RCC 7860 (cell line): ENCODE measurements at regions not wholly inside any gene's neighbourhood (a gene's known extent, or its start where the extent isn't known, plus 50 kb on each side); places are given as distances from the start of the nearest gene placed in this dataset.

Source experiments
- DNase-seq: peaks from one replicate; pipeline ENCODE4 v3.0.0-alpha.2; 2015; ENCODE audit warnings: low spot score
- FAIRE-seq: peaks from 2 replicates; lab custom pipeline; 2012; peaks lifted over from hg19 to GRCh38; lab: Jason Lieb, UNC

DNA sequence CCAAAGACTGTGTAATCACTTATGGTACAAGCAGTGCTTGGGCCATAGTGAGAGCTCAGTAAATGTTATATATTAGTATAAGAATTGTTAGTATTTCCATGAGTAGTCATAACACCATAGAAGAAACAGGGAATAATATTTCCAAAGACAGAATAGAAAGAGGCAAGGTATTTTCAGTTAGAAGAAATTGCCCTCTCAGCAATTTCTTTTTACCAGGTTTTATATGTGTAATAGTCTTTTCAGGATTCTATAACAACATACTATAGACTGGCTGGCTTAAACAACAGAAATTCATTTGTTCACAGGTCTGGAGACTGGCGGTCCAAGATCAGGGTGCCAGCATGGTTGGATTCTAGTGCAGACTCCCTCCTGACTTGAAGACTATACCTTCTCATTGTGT is 485.7 kb downstream of the FOXO1 start:
- DNase-seq (no peak), FAIRE-seq (no peak)

DNA sequence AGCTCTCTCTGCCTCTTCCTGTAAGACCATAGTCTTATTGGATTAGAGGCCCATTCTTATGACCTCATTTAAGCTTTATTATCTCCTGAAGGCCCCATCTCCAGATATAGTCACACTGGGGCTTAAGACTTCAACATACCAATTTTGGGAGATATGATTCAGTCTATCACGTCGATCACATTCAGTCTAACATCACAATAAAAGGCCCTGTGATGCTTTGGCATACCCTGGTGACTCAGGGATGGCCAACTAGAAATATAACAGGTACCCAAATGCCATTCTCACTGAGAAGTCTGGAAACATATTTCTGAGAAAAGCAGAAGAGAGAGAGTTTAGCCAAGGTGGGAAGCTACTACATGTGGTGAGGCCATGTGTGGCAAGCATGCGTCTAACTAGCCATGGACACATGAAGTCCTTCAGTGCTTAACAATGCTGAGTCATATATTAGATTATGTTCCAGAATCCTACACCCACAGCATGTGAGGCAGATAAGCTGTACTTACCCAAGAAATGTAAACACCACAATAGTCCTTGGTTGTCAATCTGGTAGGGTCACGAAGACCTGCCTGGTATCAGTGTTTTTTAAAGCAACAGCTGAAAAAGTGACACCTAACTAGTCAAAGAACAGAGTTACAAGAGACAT is 485.1 kb downstream of the FOXO1 start:
- FAIRE-seq, result no peak
- peak; percentile 12 for DNase-seq

DNA sequence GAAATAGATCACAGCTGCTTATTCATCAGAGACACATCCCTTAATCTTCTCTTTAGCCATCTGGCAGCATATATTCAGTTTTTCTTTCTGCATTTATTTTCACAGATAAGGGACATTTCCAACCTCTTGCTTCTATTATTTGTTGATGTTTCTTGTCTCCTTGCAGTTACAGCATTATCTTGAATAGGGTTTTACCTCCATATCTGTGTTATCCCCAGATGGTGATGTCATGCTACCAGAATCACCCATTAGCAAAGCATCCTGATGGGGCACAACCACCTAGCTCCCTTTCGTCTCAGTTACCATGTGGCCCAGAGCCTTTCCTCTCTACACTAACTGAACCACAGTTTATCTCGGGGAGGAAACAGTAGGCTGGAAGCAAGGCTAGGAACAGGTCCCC is 483.9 kb downstream of the FOXO1 start:
- DNase-seq, result no peak
- no peak for FAIRE-seq

DNA sequence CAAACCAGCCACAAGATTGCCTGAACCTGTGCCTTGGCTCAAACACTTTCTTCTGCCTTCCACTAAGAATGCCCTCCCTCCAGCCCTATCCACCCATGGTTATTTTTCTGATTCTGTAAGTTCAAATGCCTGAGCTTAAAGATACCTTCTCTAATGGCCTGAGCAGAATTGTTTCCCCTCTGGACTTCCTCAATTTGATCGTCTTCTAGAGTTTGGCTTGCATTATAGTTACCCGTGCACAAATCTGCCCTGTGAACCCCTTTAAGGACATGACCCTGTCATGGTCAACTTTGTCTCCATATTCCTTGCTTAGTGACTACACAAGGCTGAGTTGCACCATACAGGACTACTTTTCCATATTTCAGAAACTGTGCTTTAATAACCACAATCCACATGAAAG is 481.0 kb downstream of the FOXO1 start:
- DNase-seq (no peak), FAIRE-seq (no peak)

DNA sequence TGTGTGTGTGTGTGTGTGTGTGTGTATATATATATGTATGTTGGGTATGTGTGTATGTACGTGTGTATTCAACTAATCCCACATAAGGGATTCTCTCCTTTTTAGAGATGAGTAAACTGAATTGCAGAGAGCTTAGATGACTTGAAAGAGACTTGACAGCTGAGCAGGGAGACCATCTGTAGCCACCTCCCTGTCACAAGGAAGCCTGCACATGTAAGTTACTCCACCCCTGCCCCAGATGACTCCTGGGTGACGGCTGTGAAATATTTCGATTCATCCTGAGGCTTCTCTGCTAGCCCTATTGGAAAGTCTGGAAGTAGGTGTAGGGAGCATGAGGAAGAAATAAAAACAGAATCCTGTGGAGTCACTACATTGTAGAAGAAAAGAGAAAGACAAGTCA is 480.4 kb downstream of the FOXO1 start:
- no peak for FAIRE-seq
- DNase-seq, result no peak

DNA sequence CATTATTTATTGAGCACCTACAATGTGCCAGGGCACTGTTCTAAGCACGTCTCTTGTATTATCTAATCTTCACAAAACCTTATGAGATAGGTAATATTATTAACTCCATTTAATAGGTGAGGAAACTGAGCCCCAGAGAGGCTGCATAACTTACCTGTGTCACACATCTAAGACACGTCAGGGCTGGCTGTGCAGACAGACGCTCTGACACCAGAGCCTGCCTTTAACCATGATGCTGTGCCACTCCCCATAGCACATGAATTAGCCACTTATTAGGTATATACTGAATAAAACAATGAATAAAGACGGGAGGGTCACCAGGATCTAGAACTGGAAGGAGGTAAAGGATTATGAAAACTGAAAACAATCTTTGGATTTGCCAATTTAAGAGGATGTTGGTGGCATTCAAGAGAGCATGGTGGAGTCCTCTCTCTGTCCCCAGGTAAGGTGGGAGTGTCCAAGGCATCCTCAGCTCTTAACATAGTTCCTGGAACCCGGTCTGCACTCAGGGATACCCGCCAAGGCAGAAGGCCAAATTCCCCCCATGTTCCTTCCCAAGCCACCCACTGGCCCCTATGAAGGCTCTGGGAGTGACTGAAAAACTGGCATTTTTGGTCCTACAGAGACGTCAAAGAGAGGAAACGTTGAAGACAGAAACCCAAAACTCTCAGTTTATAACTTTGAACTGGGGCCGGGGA is 479.7 kb downstream of the FOXO1 start:
- no peak for DNase-seq
- no peak for FAIRE-seq

DNA sequence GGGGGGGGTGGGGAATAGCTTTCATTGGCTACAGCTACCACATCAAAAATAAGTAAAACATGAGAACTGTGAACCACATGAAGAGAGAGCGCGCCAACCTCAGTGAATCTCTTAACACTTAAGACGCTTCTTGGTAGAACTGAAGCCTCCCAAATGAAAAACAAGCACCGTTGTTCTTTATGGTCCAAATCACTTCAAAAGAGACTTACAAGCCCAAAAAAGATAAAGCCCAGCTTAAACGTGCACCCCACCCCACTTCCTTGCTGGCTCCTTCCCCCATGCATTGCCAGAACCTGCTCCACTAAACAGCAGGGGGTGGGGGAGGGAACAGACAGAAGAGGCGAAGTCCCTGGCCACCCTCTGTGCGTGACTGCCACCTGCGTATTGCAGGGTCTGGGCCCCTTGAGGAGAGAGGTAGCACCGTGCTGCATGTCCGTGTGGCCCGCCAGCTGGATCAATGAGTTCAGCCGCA is 479.1 kb downstream of the FOXO1 start:
- DNase-seq (no peak), FAIRE-seq (no peak)

DNA sequence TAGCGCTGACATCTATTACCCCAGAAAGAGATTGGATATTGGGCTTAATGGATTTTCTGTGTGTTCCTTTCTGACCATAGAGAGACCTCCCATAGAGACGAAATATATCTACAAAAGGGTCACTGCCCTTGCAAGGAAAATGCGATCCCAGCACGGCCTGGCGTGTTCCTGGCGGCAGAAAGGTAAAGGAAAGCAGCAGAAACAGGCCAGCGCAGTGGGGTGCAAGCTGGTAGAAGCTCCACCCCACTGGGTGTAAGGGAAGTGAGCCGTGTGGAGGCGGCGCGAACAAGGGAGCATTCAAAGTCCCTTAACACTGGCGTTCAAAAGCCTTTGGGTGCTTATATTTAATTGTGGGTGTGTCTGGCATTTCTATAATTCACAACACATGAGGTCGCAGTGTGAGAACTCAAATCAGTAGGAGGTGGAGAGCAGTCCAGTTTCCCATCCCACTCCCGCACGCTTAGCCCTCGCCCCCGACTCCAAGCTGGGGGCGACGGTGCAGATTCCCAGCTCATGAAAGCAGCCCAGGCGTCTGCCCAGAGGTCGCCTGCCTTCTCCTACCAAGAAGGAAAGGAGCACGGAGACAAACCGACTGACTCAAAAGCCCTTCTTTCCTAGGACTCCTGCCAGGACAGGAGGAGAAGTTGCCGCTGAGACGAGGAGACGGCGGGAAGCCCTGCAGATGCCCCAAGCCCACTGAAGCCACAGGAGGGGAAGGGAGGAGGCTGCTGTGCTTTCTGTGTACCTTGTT is 478.4 kb downstream of the FOXO1 start:
- FAIRE-seq (no peak), DNase-seq (no peak)

DNA sequence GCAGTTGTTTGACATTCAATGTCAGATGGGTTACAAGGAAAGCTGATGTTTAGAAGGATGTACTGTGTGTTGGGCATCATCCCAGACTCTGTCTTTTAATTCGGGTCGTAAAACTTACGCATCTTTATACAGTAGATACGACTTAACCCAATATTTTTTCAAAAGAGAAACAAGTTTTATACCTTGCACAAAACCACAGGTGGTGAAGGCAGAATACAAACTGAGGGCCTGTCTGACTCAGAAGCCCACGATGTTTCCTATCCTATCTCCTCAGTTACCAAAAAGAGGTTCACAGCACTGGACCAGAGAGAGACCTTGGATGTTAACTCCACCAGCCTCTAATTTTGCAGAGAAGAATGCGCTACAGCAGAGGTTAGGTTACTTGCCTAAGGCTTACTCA is 477.0 kb downstream of the FOXO1 start:
- DNase-seq, result no peak
- no peak for FAIRE-seq

DNA sequence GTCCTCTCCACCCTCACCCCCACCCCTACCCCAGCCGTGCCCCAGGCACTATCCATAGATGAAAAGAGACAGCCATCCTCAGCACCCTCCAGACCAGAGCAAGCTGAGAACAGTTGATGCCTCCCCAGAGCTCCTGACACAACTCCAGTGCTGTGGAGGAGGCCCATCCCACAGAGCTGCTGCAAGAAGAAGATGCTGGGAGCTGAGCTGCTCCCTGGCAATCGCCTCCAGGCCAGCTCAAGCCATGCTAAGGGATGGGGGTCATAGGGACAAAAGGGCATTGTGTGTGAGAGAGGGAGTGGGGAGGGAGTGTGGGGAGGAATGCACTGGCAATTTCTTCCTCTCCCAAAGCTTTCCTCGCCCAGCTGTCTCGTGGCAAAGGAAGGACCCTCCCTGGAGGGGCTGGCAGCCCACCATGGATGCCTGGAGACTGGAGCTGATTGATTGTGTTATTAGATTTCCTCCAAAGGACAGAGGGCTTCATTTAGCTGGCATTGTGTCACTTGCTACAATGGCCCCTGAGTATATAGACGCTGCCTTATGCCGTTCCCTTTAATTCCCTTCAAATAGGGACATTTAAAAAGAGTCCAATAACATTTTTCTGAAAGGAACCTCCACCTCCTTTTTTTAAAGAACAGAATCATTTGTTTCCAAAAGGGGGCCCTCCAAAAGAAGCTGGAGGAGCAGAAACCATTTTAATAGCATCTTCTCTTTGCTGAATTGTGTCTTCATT is 476.4 kb downstream of the FOXO1 start:
- no peak for FAIRE-seq
- DNase-seq, result no peak

DNA sequence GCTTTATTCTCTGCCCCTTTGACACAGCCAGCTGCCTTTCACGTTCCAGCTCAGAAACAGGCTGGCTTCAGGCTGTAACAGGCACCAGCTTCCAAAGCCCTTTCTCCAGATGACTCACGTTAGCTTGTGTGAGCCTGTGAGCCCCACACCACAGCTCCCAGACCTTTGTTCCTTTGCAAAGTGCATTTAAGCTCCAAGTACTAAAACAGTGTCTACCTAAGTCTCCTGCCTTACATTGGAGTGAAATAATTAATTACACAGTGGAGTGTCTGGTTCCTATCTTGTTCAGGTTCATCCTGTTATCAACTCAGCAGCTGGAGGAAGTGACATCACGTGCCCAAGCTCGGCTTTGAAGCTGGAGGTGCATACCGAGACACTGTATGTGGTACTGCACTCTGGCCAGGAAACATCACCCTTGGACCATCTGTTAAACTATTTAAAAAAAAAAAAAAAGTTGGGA is 475.8 kb downstream of the FOXO1 start:
- DNase-seq, result peak; percentile 53
- no peak for FAIRE-seq

DNA sequence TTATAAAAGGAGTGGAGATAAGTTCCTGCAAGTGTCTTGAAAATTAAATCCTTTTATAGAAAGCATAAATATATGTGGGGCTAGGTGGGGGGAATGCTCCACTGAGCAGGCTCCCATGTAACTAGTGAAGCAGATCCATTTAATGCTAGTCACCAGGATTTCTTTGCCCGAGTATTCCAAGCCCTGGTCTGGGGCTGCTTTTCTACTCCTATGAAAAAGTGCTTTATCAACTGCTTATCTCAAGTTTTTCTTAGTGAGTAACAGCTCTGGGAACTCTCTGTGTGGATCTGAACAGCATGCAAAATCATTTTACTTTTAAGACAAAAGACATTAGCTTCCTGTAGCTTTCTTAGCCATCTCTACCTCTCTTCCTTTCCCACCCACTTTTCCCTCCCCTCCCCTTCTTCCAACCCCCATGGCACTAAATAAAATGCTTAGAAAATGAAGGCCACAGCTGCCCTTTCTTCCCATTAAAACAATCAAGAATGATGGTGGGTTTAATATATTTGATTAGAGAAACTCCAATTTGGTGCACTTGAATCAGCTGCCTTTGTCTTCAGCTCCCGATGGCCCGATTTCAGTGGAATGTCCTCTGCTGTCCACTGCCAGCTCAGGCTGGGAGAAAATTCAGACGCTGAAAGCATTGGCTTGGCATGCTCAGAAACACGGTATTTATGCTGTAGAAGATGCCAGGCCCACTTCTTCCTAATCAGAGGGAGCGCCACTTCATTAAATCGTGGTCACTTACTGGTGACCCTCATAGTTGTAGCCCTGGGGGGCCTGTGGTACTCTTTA is 475.1 kb downstream of the FOXO1 start:
- peak; percentile 61 for DNase-seq
- FAIRE-seq, result peak; percentile 79

DNA sequence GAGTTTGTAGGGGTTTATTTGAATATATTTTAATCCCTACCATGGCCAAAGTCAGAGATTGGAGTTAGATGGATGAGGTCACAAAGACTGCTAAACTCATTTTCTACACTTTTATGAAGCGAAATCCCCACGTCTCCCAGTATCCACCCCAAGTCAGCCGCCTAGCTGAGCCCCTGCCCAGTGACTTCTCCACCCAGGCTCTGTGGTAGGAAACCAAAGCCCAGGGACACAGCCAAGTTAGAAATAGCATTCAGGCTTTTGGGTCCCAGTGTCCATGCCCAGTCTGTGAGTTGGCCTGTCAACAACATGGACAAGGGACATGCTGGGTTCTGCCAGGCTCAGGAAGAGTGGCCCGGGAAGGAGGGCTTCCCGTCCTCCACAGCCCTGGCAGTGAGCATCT is 474.0 kb downstream of the FOXO1 start:
- DNase-seq (no peak), FAIRE-seq (no peak)

DNA sequence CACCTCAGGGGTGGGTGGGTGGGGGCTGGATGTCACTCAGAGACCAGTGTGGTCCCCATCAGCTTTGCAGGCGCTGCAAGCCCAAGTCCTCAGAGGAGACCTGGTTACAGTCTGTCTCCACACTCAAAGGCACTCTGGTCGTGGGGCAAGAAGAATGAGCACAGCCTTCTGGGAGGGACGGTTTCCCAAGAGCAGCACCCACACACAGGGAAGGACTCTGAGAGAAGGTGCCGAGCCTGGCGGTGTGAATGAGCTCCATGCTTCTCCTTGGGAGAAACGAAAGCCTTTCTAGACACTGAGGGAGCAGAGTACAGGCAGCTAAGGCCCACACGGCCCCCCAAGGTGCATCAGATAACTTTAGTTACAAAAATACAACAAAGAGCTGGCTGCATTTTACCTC is 473.6 kb downstream of the FOXO1 start:
- FAIRE-seq (no peak), DNase-seq (no peak)

DNA sequence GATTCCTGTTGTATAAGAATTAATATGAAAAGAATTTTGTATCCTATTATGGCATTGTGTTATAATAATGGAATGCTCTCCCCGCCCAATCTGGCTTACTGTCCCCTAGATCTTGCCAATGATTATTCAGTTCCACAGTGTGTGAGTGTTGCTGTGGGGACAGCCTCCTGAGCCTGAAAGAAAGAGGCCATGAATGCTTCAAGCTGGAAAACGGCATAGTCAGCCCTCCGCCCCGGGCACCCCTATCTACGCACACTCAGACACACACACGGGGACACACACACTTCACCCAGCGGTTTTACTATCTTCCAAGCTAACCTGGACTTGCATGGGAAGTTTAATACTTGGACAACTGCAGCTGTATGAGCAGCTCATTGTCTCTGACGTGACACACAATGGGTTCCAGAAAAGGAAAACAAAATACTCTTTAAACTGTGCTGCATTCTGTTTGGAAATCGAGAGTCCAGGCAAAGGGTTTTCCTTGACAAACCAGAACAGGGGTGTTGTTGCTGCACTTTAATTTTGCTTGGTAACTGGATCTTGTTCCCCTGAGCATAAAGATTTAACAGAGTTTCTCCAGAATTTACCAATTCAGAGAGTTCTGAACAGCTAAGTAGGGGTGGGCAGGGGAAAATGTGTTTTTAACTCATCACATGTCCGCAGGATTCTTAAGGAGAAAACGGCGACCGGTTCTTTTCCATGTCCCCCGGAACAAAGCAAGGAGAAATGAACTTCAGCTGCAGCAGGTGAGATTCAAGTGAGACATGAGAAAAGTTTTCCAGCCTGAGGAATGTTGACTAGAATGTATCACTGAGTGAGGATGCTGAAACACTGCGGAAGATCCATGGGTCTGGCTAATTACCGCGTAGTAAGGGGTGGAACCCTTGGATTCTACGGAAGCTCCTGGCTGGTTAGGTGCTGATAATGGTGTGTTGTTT is 472.9 kb downstream of the FOXO1 start:
- FAIRE-seq, result no peak
- DNase-seq, result no peak

DNA sequence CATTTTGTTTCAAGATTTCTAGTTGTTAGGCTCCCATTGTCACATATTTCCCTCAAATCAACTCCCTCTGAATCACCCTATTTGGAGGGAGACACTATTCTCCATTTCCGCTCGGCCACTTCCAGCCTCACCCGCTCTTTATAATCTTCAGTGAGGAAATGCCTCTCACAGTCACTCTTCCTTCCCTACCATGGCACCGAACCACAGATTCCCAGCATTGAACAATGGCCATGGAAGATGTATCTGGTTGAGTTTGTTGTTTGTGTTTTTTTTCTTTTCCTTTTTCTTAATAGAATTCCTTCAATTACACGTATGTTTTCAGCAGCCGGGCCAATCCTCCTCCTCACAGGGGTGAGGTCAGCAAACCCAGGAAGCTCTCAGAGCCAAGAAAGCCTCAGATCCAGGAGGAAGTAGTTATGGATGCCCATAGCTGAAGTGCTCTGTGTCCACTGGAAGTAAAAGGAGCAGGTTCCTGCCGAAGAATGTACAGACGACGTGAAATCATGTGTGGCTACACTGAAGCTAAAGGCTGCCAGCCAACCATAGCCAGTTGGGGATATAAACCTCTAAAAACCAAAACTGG is 472.1 kb downstream of the FOXO1 start:
- no peak for FAIRE-seq

DNA sequence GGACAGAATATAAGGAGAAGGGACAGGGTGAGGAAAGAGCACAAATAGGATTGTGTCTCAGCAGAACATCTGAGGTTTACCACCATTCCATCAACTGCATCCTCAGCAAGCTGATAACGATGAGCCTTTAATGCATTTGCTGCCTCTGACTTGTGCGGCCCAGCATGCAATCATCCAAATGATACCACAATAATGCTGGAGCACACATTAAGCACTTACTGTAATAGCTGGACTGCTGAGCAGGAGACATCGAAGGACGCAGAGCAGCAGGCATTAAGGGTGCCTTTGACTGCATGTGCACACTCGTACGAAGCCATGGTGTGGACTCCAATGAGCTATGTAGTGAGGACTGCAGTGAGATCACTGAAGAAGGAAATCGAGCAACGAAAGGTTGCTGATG is 469.4 kb downstream of the FOXO1 start:
- DNase-seq (no peak), FAIRE-seq (no peak)

More for the DNA sequence above, 472.1 kb downstream of the FOXO1 start:
- DNase-seq, result no peak

DNA sequence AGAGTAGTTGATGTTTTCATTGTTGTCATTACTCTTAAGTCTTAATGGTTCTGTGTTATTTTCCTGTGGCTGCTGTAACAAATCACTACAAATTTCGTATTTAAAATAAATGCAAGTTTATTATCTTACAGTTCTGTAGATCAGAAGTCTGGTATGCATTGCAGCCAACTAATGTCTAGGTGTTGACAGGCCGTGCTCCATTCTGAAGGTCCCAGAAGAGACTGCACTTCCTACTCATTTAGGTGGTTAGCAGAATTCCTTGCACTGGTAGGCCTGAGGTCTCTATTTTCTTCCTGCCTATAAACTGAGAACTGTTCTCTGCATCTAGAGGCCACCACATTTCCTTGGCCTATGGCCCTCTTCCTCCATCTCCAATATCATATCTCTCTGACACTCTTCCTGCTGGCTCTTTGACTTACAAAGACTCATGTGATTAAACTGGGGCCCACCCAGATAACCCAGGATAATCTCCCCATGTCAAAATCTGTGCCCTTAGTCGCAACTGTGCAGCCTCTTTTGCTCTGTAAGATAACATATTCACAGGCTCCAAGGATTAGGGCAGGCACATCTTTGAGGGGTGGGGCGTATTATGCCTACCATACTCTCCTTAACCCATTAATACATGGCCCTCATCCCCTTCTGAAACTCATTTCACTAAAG is 468.4 kb downstream of the FOXO1 start:
- DNase-seq (no peak), FAIRE-seq (no peak)
